ENCODE measurements at regions not wholly inside any gene's neighbourhood (a gene's known extent, or its start where the extent isn't known, plus 50 kb on each side); places are given as distances from the start of the nearest gene placed in this dataset.

DNA sequence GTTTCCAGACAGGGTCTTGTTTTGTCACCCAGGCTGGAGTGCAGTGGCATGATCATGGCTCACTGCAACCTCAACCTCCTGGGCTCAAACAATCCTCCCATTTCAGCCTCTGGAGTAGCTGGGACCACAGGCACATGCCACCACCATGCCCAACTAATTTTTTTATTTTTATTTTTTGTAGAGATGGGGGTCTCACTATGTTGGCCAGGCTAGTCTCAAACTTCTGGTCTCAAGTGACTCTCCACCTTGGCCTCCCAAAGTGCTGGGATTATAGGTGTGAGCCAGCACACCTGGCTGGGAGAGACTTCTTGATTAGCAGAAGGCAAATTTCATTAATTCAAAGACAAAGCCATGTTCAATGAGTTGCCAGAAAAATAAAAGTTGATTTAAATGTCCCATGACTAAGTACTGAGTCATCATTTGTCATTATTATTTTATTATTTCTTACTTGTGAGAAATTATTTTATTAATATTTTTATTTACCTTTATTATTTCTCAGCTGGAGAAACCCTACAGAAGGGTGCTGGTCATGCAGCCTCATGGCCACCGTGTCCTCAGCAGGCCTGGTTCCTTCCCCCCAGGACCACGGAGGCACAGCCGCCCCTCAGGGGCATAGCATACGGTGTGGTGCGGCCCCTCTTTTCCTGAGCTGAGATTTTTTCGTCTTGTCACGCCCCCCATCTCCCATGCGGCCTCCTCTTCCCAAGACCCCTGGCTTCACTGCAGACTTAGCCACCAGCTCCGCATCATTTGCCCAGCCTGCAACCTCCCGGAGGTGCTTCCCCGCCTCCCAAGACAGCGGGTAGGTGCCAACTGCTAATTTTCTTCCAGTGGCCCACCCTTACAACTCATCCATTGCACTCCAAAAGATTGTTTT is 55.3 kb upstream of the SIM2 start:
- TF ChIP-seq, protein P1, sequence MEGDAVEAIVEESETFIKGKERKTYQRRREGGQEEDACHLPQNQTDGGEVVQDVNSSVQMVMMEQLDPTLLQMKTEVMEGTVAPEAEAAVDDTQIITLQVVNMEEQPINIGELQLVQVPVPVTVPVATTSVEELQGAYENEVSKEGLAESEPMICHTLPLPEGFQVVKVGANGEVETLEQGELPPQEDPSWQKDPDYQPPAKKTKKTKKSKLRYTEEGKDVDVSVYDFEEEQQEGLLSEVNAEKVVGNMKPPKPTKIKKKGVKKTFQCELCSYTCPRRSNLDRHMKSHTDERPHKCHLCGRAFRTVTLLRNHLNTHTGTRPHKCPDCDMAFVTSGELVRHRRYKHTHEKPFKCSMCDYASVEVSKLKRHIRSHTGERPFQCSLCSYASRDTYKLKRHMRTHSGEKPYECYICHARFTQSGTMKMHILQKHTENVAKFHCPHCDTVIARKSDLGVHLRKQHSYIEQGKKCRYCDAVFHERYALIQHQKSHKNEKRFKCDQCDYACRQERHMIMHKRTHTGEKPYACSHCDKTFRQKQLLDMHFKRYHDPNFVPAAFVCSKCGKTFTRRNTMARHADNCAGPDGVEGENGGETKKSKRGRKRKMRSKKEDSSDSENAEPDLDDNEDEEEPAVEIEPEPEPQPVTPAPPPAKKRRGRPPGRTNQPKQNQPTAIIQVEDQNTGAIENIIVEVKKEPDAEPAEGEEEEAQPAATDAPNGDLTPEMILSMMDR (IDR thresholded peaks at IDR 0.05; ENCODE audit: low read length, missing control alignments): no peak
- DNase-seq (ENCODE audit: low read depth): peak; percentile 8
- no peak overlapping the region for H3K4me3 ChIP-seq (replicated peaks; ENCODE audit: low read depth, low read length)

DNA sequence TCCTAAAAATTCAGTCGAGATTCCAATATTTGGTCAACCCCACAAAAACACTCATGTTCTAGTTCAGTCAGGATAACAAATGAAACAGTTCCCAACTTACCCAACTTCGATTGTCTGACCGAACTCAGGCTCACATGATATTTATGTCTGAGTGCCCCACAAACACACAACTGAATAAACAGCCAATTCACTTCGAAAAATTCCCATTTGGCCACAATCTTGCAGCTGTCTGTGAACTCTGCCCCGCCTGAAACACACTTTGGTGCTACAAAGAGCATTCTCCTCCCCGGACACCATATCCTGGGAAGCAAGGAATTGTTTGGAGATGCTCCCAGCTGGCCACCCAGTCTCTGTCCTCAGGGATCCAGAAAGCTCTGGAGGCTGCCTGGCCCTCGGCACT is 52.9 kb upstream of the SIM2 start:
- no peak overlapping the region for H3K4me3 ChIP-seq (replicated peaks; ENCODE audit: low read depth, low read length)
- DNase-seq (ENCODE audit: low read depth): no peak
- TF ChIP-seq, protein P1 (IDR thresholded peaks at IDR 0.05; ENCODE audit: low read length, missing control alignments): no peak

DNA sequence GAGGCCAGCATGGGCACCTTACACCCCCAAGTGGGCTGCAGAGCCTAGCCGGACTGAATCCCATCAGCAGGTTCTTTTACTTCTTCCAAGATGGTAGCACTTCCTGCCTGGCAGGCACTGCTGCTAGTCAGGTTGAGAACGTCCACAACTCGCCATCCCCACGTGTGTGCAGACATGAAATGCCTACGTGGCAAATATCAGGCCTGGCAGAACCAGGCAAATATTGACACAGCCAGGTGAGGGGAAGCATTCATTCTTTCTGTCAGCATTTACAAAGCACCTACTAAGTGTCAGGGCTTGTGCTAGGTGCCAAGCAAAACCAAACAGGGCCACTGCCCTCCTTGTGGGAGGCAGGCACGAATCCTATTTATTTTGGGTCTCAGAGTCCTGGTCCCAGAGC is 52.3 kb upstream of the SIM2 start:
- H3K4me3 ChIP-seq (replicated peaks; ENCODE audit: low read depth, low read length): no peak overlapping the region
- TF ChIP-seq, protein P1 (IDR thresholded peaks at IDR 0.05; ENCODE audit: low read length, missing control alignments): no peak
- no peak for DNase-seq (ENCODE audit: low read depth)

DNA sequence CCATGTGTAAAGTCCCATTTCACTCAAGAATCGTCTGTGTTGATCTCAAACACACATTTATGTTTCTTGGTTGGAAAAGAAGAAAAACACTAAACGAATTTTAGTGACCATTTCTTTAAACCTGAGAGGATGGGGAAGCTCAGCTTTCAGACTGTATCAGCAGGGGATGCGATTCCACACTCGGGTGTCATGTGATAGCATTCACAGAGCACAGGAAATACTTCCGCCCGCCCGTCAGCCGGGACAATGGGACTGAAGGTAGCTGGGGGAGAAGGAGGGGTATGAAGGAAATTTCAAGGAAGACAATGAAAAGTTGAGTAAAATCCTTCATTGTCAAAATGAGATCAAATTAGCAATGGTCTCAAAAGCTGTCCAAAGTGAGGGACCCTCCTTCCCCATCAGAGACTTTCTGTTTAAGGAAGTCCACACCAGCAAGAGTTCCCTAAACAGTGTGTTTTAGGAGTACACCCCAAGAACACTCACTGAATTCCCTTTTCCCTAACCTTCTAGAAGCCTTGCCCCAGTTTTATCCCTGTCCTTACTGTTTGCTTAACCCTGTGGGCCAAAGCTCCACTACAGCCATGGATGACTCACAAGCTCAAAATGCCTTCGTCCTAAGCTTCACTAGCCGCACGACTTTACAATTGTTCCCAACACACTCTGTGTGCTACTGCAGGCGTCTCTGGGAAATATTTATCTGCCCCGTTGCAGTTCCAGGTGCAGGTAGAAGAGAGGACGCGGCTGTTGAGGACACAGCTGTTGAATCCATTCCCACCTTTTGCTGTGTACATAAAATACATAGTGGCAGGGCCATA is 51.4 kb upstream of the SIM2 start:
- TF ChIP-seq, protein P1 (IDR thresholded peaks at IDR 0.05; ENCODE audit: low read length, missing control alignments): no peak
- peak; percentile 52 for DNase-seq (ENCODE audit: low read depth)
- no peak overlapping the region for H3K4me3 ChIP-seq (replicated peaks; ENCODE audit: low read depth, low read length)

Measured in fibroblast of pulmonary artery (primary cell).